Liver (tissue), 8 donors: ENCODE measurements at regions not wholly inside any gene's neighbourhood (a gene's known extent, or its start where the extent isn't known, plus 50 kb on each side); places are given as distances from the start of the nearest gene placed in this dataset.

Experiments
- DNase-seq: peaks from one replicate; pipeline ENCODE4 v3.0.0-alpha.2; 2017; ENCODE audit warnings: low spot score
- H3K27ac ChIP-seq, 2 donors: one replicate each; pipeline ENCODE4 v1.7.0; 2013; ENCODE audit warnings: inconsistent platforms in 2 of 2, low read length in 2 of 2, control low read depth in 1 of 2, low read depth in 1 of 2, mild to moderate bottlenecking in 1 of 2
- H3K27me3 ChIP-seq, 4 donors: one replicate each; pipeline versions ENCODE4 v1.6.1 to v1.7.0; 2013; ENCODE audit warnings: low read length in 3 of 4, inconsistent platforms in 1 of 4, mild to moderate bottlenecking in 1 of 4, moderate library complexity in 1 of 4; ENCODE audit not compliant: control insufficient read depth in 4 of 4, insufficient read depth in 4 of 4
- H3K36me3 ChIP-seq, 4 donors: one replicate each; pipeline versions ENCODE4 v1.6.1 to v1.7.0; 2013; ENCODE audit warnings: low read length in 3 of 4, mild to moderate bottlenecking in 3 of 4, low read depth in 1 of 4, moderate library complexity in 1 of 4; ENCODE audit not compliant: control insufficient read depth in 4 of 4, insufficient read depth in 3 of 4
- H3K4me1 ChIP-seq, 4 donors: one replicate each; pipeline versions ENCODE4 v1.6.1 to v1.7.0; 2013; ENCODE audit warnings: low read length in 3 of 4, mild to moderate bottlenecking in 3 of 4, moderate library complexity in 1 of 4; ENCODE audit not compliant: control insufficient read depth in 4 of 4, insufficient read depth in 4 of 4
- H3K4me3 ChIP-seq, 3 donors: one replicate each; pipeline versions ENCODE4 v1.6.1 to v1.7.0; 2013; ENCODE audit warnings: low read length in 3 of 3, control low read depth in 1 of 3, low read depth in 1 of 3, mild to moderate bottlenecking in 1 of 3
- H3K9ac ChIP-seq, 2 donors: one replicate each; pipeline ENCODE4 v1.7.0; 2013; ENCODE audit warnings: low read length in 2 of 2, mild to moderate bottlenecking in 2 of 2, moderate library complexity in 2 of 2, control low read depth in 1 of 2, low read depth in 1 of 2
- H3K9me3 ChIP-seq, 4 donors: one replicate each; pipeline versions ENCODE4 v1.6.1 to v1.7.0; 2013; ENCODE audit warnings: low read length in 3 of 4; ENCODE audit not compliant: control insufficient read depth in 4 of 4
- ATF3 ChIP-seq: IDR thresholded peaks from 2 replicates; pipeline ENCODE4 v1.6.1; 2016; ENCODE audit warnings: antibody characterized with exemption
- CTCF ChIP-seq: fragments of 150-350 bp; IDR thresholded peaks from 2 replicates; pipeline ENCODE4 v1.5.1; 2017; ENCODE audit warnings: improper control_type of control experiment, low read depth, low read length; ENCODE audit not compliant: missing input control
- EGR1 ChIP-seq, 2 donors: IDR thresholded peaks; 2 replicates each; pipeline ENCODE4 v1.6.1; 2016 to 2018; ENCODE audit warnings: antibody characterized with exemption in 2 of 2, low read depth in 2 of 2
- FOXA1 ChIP-seq: IDR thresholded peaks from 2 replicates; pipeline ENCODE4 v1.6.1; 2016; ENCODE audit warnings: antibody characterized with exemption
- FOXA2 ChIP-seq: IDR thresholded peaks from 2 replicates; pipeline ENCODE4 v1.6.1; 2016; ENCODE audit warnings: antibody characterized with exemption
- GABPA ChIP-seq, 2 donors: IDR thresholded peaks in 1 of 2; conservative IDR thresholded peaks in 1 of 2; 2 replicates each; pipeline ENCODE4 v1.6.1; 2016; ENCODE audit warnings: antibody characterized with exemption in 2 of 2, mild to moderate bottlenecking in 1 of 2, moderate library complexity in 1 of 2
- HNF4A ChIP-seq, 2 donors: conservative IDR thresholded peaks; 2 replicates each; pipeline ENCODE4 v1.6.1; 2016; ENCODE audit warnings: antibody characterized with exemption in 2 of 2, mild to moderate bottlenecking in 2 of 2
- HNF4G ChIP-seq: IDR thresholded peaks from 2 replicates; pipeline ENCODE4 v1.6.1; 2016; ENCODE audit warnings: antibody characterized with exemption
- JUND ChIP-seq, 2 donors: IDR thresholded peaks; 2 replicates each; pipeline ENCODE4 v1.6.1; 2016; ENCODE audit warnings: antibody characterized with exemption in 2 of 2
- MAX ChIP-seq: IDR thresholded peaks from 2 replicates; pipeline ENCODE4 v1.6.1; 2016; ENCODE audit warnings: antibody characterized with exemption
- NR2F2 ChIP-seq: IDR thresholded peaks from 2 replicates; pipeline ENCODE4 v1.6.1; 2016; ENCODE audit warnings: antibody characterized with exemption
- RAD21 ChIP-seq, 2 donors: IDR thresholded peaks; 2 replicates each; pipeline ENCODE4 v1.6.1; 2016; ENCODE audit warnings: antibody characterized with exemption in 2 of 2, mild to moderate bottlenecking in 2 of 2
- REST ChIP-seq: IDR thresholded peaks from 2 replicates; pipeline ENCODE4 v1.6.1; 2016; ENCODE audit warnings: antibody characterized with exemption, mild to moderate bottlenecking
- RXRA ChIP-seq, 2 donors: IDR thresholded peaks; 2 replicates each; pipeline ENCODE4 v1.6.1; 2017 to 2018; ENCODE audit warnings: antibody characterized with exemption in 2 of 2, mild to moderate bottlenecking in 1 of 2
- SP1 ChIP-seq: IDR thresholded peaks from 2 replicates; pipeline ENCODE4 v1.6.1; 2018; ENCODE audit warnings: antibody characterized with exemption, mild to moderate bottlenecking
- TAF1 ChIP-seq: conservative IDR thresholded peaks from 2 replicates; pipeline ENCODE4 v1.6.1; 2016; ENCODE audit warnings: antibody characterized with exemption, mild to moderate bottlenecking
- YY1 ChIP-seq: IDR thresholded peaks from 2 replicates; pipeline ENCODE4 v1.6.1; 2016; ENCODE audit warnings: antibody characterized with exemption, mild to moderate bottlenecking
- ZBTB33 ChIP-seq: IDR thresholded peaks from 2 replicates; pipeline ENCODE4 v1.6.1; 2016; ENCODE audit warnings: antibody characterized with exemption
- WGBS: extraction: QIAGEN DNeasy Blood & Tissue Kit; methylation state at CpG from one replicate; pipeline ENCODE4 v1.1.7; 2013; 5-methylcytosine and 5-hydroxymethylcytosine counted together
- donor health status: healthy.
- donor health status: healthy.
- donor health status: healthy.
- donor health status: healthy.
- donor health status: healthy.

- WGBS = 9% methylated on average over 6 of the region's 6 CpGs
- peak; percentile 47 for DNase-seq
- Histone ChIP-seq H3K27ac (peak overlapping the region in 1 of 2 donors; percentile 6), H3K4me3 (no peak overlapping the region), H3K27me3 (peaks cover 0 to 3% (median 0%) of the 10 kb centered on the region in 4 donors), H3K9me3 (no peaks in the 10 kb centered on the region), H3K9ac (no peak overlapping the region), H3K4me1 (peaks cover 0 to 3% (median 0%) of the 10 kb centered on the region in 4 donors), H3K36me3 (no peaks in the 10 kb centered on the region)
- TF ChIP-seq HNF4G (no peak), REST (no peak), CTCF (peak; percentile 75), RAD21 (IDR thresholded peaks at IDR 0.05) (peak; percentile 96 to 97)
Measured at GRCh38 chr15:95259513-95259912, 1028.2 kb downstream of the MCTP2 start.

- 49% methylated on average over 3 of the region's 3 CpGs for WGBS
- no peak for DNase-seq
- TF ChIP-seq NR2F2 (no peak), MAX (no peak), TAF1 (no peak), FOXA2 (no peak), GABPA (IDR thresholded peaks at IDR 0.05 in 1 of 2, conservative IDR thresholded peaks at IDR 0.05 in 1 of 2) (no peak), JUND (IDR thresholded peaks at IDR 0.05) (no peak), RXRA (IDR thresholded peaks at IDR 0.05) (no peak), YY1 (no peak), ZBTB33 (no peak), HNF4G (no peak), HNF4A (conservative IDR thresholded peaks at IDR 0.05) (no peak), EGR1 (IDR thresholded peaks at IDR 0.05; ENCODE audit: low read depth in 2 of 2) (no peak), RAD21 (IDR thresholded peaks at IDR 0.05) (no peak), FOXA1 (no peak), CTCF (no peak), REST (no peak), SP1 (no peak), ATF3 (no peak)
- Histone ChIP-seq H3K4me1 (peaks cover 0 to 3% (median 0%) of the 10 kb centered on the region in 4 donors), H3K27ac (peak overlapping the region in 1 of 2 donors; percentile 6), H3K4me3 (no peak overlapping the region), H3K27me3 (peaks cover 0 to 3% (median 0%) of the 10 kb centered on the region in 4 donors), H3K9ac (no peak overlapping the region), H3K9me3 (no peaks in the 10 kb centered on the region), H3K36me3 (no peaks in the 10 kb centered on the region)
Measured at GRCh38 chr15:95259965-95260364, 1028.6 kb downstream of the MCTP2 start.
